ENCODE measurements at regions not wholly inside any gene's neighbourhood (a gene's known extent, or its start where the extent isn't known, plus 50 kb on each side); places are given as distances from the start of the nearest gene placed in this dataset.

GRCh38 chr2:18752667-18753422 is 163.5 kb upstream of the NT5C1B start:
- DNase-seq, result no peak

- no peak for DNase-seq
Measured at GRCh38 chr2:18752022-18752493, 162.7 kb upstream of the NT5C1B start.

DNA sequence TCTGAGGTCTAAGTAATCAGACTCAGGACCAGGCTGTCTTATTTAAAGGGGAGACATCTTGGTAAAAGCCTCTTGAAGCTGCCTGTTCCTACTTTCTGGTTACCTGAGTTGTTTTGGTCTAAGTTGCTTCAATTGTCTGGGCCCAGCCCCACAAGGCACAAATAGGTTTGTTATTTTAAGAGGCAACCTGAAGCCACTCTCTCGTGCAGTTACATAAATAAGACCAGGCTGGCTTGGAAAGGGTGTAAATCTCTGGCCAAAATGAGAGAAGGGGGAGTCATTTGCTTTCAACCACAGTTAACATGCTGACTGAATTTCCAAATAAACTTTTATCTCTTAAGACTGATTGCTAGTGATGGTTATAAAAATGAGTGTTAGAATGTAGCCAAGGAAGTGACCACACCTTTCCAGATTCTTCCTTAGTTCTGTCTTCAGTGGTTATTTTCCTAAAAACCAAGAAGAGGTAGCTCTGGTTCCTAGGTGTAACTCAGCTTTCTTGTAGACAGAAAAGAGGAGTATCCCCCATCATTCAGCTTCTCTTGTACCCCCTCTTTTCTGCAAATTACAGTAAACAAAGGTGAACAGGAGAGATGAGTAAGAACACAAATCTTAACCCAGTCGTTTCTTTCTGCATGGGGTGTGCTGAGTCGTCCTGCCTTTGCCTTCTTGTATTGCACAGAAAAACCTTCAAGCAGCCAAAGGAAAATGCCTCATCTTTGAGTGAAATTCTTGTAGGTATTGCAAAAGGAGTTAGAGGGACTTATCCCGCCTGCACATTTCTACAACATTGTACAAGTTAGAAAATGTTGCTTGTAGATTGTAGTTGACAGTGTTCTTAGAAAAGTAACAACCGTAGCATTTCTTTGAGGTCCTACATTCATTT is 161.5 kb upstream of the NT5C1B start:
- no peak for DNase-seq

GRCh38 chr2:18749912-18750526 is 160.7 kb upstream of the NT5C1B start:
- peak; percentile 32 for DNase-seq

GRCh38 chr2:18745431-18746272 is 156.3 kb upstream of the NT5C1B start:
- no peak for DNase-seq

GRCh38 chr2:18741895-18742732 is 152.7 kb upstream of the NT5C1B start:
- DNase-seq, result no peak

GRCh38 chr2:18741191-18741590 is 151.8 kb upstream of the NT5C1B start:
- DNase-seq, result no peak

DNA sequence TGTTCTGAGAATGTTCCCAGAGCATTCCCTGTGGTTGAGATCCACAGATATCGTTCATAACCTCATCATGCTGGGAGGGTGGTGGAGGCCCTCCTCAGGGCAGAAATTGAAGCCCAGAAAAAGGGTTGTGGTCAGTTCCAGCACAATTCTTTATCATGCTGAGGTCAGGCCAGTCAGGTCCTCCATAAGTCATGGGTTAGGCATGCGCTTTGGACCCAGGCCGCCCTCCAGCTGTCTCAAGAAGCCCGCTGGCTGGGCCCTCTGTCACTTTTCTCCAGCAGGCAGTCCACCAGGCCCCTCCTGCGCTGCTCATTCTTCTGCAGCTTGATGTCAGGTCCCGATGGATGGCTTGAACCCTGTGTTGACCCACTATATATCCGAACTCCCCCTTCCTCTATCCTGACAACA is 151.1 kb upstream of the NT5C1B start:
- DNase-seq, result no peak

DNA sequence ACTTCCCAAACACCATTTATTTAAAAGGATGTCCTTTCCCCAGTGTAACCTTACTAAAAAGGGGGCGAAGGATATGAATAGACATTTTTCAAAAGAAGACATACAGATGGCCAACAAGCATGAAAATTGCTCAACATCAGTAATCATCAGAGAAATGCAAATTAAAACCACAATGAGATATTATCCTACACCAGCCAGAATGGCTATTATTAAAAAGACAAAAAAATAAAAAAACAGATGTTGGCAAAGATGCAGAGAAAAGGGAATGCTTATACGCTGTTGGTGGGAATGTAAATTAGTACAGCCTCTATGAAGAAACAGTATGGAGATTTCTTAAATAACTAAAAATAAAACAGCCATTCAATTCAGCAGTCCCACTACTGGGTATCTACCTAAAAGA is 142.3 kb upstream of the NT5C1B start:
- DNase-seq, result no peak

- no peak for DNase-seq
Measured at GRCh38 chr2:18724371-18725145, 135.2 kb upstream of the NT5C1B start.

DNA sequence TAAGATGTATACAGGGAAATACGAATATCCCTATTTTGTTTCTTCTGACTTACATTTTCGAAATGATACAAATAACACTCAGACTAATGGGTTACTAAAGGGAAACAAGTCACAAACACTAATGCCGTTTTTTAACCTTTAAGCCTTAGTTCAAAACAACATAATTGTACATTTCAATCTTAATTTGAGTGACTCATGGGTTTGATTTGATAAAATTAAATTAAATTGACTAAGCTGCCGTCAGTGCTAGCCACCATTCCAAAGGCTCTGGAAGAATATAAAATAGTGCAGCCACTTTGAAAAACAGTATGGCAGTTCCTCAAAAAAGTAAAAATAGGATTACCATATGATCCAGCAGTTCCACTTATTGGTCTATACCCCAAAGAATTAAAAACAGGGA is 133.8 kb upstream of the NT5C1B start:
- no peak for DNase-seq

DNA sequence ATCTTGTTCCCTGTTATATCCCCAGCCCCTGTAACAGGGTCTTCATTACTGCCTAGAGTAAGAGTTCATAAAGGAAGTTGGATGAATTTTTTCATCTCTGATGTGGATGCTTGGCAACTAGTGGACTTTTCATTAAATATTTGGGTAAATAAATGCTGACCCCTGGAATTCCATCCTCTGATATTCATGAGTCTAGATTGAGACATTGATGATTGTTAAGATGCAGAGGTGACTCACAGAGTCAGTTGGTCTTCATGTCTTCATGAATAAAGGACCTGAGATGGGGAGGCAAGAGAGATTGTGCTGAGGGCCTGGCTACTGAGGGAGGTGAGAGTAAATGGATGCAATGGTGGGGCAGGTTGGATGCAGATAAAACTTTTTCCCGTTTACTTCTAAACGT is 132.7 kb upstream of the NT5C1B start:
- DNase-seq, result no peak

DNA sequence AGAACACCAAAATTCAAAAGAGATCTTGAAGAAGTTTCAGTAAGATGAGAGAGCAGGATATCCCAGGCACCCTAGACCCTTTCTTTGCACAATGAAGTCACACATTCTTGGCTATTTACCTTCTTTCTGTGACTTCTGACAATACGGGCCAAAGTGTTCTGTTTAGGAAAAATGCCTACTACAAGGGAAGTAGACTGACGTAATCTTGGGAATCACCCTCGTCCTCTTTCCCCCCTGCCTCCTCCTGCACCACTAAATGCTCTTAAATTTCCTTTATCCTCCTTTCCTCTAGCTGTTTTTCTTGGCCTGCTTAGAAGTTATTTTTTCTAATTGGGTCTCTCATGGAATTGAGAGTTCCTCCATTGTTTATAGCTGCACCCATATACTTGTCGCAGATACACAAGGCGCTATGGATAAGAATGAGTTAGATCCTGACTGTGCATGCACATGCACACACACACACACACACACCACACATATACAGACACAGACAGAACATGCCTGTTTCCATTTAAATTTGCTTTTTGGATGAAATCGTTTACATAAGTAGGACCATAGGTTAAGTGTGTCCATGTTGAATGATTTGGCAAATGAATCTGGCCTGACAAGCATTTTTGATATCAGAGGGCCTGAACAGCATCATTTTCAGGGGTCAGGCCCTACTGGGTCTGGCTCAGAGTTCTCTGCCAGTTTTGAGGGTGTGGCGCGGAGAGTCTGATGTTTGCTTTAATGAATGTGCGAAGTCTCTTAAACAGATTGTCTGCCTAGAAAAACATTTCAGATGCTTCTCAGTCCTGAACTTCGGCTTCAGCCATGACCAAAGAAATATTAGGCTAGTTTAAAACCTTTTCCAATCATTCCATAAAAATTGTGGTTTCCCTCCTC is 131.9 kb upstream of the NT5C1B start:
- DNase-seq, result no peak

GRCh38 chr2:18719978-18720775 is 130.8 kb upstream of the NT5C1B start:
- DNase-seq, result no peak

GRCh38 chr2:18708203-18708715 is 118.9 kb upstream of the NT5C1B start:
- no peak for DNase-seq

- no peak for DNase-seq
Measured at GRCh38 chr2:18706001-18706400, 116.6 kb upstream of the NT5C1B start.

GRCh38 chr2:18704276-18704675 is 114.9 kb upstream of the NT5C1B start:
- no peak for DNase-seq

GRCh38 chr2:18703555-18703954 is 114.2 kb upstream of the NT5C1B start:
- no peak for DNase-seq

GRCh38 chr2:18701981-18702380 is 112.6 kb upstream of the NT5C1B start:
- DNase-seq, result no peak
